Inflammatory macrophage (primary cell): ENCODE measurements at regions not wholly inside any gene's neighbourhood (a gene's known extent, or its start where the extent isn't known, plus 50 kb on each side); places are given as distances from the start of the nearest gene placed in this dataset.
A peak's percentile ranks its signal among the peaks of the same experiment; 100 is the strongest.
"Not testable (repeated sequence)": the region's sequence is repeated elsewhere in the genome, so short reads cannot be mapped to it uniquely, and the experiment has no call there.

Source experiments
- DNase-seq, 2 donors: peaks; one replicate each; pipeline ENCODE4 v3.0.0-alpha.2; 2020 to 2022

- no peak for DNase-seq
Observed at GRCh38 chr4:33422656-33423055, 2702.5 kb downstream of the PCDH7 start.

DNA sequence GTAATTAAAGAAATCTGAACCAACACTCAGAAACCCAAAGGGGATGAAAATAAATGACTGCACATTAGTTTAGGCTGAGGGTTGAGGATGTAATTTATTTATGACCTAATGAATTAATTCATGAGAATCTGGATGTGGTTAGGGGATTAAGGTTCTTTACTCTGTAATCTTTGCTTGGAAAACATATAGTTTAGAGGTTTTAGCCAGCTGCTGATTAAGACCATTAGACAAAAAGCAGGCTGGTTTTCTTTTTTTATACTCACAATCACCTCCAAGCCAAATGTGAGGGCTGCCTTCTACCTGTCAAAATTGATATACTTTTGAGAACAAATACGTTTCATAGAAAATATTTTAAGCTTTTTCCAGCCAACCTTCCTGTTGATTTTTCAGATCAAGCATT lies 2705.8 kb downstream of the PCDH7 start:
- no peak for DNase-seq

DNA sequence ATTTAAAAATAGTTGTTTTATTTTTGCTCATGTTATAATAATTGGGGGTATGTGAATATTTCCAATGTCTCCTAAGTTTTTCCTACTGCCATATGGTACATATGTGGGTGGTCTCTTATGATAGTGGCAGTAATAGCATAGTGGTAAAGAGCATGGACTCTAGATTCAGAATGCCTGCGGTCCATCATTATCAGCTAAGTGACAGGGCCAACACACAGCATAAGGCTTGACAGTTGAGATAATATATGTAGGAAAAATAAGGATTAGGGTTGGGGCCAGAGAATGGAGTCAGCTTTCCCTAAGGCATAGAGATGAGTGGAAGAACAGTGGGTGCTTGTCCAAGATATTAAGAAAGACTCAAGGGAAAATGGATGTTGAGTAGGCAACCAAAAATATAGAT lies 2707.5 kb downstream of the PCDH7 start:
- no peak for DNase-seq

GRCh38 chr4:33429971-33430370 lies 2709.8 kb downstream of the PCDH7 start:
- no peak for DNase-seq

DNA sequence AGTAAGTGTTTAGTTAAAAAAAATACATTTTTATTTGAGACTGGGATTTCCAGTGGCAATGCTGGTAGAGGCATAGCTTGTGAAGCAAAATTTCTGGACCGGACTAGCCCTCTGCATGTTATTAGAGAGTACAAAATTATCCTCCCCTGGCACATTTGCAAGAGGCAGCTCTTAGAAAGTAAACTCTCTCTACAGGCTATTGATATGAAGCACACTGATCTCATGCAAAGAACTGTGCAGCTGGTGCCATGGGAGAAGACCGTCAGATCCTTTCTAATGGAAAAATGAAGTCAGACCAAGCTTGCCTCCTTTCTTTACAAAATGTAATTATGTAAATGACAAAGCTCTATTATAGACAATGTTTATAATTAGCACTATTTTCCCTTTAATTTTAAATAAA lies 2717.2 kb downstream of the PCDH7 start:
- DNase-seq, result no peak

GRCh38 chr4:33446953-33447352 lies 2726.8 kb downstream of the PCDH7 start:
- no peak for DNase-seq

GRCh38 chr4:33448948-33449347 lies 2728.8 kb downstream of the PCDH7 start:
- DNase-seq, result no peak

- DNase-seq, result no peak
Observed at GRCh38 chr4:33453436-33453835, 2733.3 kb downstream of the PCDH7 start.

- DNase-seq, result no peak
Observed at GRCh38 chr4:33453916-33454315, 2733.7 kb downstream of the PCDH7 start.

DNA sequence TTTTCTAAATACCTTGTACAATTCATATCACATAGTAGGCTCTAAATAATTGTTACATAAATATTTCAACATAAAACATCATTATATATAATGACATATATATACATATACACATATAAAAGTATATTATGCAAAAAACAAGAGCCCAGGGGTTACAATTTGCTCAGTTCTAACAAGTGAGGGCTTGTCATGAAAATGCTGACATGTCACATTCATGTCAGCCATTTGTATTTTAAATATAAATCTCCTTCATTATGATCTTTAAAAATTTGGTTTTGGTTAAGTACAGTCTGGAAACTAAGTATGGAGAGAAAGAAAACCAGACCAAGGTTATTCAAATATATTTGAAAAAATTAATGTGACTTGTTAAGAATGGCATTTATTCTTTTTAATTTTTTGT lies 2745.4 kb downstream of the PCDH7 start:
- no peak for DNase-seq

- no peak for DNase-seq
Observed at GRCh38 chr4:33467291-33467690, 2747.1 kb downstream of the PCDH7 start.

DNA sequence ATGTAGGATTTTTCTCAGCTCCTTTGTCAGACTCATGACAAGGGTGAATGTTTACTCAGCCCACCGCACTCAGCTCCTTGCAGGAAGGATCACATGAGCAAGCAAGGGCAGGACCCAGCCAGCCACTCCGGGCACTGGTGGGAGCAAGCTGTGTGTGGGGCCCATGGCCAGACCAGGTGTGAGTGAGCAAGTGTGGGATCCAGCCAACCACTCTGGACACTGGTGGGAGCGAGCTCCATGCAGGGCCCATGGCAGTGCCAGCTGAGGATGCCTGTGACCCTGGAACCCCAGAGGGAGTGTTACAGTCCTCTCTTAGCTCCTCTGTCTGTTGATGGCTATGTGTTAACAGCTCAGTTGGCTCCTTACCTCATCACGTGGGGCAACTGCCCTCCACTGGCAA lies 2750.6 kb downstream of the PCDH7 start:
- DNase-seq, result no peak

DNA sequence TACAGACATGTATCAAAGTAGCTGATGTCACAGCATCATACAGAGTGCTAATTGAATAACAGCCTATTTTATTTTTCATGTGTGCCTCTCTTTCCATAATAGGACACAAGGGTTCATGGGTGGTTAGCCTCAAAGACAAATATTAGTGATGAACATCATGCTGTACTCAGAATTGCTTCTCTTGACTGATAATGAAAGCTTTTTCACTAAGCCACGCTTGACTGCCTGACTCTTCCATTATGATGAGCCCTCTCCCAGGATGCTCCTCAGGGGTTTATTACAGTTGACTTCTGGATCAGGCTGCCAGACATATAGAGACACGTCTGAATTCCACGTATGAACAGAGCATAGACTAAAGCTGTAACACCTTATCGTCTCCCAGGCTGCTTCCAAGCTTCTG lies 2757.5 kb downstream of the PCDH7 start:
- no peak for DNase-seq

DNA sequence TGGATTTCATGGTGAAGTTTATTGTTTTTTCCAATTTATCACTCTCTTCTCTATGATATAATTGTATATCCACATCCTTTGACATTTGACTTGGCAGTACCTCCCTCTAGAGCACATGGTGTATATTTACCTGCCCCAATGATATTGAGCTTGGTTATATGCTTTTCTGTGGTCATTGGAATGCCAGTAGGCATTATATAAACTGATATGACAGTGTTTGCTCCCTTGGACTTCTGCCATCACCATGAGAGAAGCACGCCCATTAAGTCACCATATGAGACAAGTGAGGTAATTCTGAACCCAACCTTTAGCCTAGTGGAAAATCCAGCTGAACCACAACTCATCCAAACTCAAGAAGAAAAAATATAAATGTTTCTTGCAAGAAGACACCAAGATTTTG lies 2761.5 kb downstream of the ARAP2 start:
- no peak for DNase-seq

GRCh38 chr4:33485111-33485510 lies 2759.2 kb downstream of the ARAP2 start:
- DNase-seq, result no peak

- DNase-seq, result no peak
Observed at GRCh38 chr4:33493231-33493630, 2751.1 kb downstream of the ARAP2 start.

DNA sequence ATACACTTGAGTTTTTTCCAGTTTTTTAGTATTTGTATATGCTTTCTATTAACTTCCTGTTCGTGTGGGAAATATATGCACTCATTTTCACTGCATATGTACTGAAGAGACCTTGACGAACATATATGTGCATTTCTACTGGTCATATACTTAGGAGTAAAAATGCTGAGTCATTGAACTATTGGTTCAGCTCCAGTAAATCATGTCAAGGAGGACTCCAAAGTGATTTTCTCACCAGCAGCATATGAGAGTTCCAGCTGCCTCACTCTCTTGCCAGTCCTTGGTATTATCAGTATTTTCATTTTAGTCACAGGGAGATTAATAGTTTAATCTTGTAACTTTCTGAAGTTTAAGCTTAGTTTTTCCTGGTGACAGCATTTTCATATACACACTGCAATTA lies 2750.2 kb downstream of the ARAP2 start:
- DNase-seq, result no peak

DNA sequence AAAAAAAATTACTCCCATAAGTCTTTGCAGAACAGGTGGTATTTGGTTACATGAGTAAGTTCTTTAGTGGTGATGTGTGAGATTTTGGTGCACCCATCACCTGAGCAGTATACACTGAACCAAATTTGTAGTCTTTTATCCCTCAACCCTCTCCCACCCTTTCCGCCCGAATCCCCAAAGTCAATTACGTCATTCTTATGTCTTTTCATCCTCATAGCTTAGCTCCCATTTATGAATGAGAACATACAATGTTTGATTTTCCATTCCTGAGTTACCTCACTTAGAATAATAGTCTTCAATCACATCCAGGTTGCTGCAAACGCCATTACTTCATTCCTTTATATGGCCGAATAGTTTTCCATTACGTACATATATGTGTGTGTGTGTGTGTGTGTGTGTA lies 2742.7 kb downstream of the ARAP2 start:
- DNase-seq, result not testable (repeated sequence)

DNA sequence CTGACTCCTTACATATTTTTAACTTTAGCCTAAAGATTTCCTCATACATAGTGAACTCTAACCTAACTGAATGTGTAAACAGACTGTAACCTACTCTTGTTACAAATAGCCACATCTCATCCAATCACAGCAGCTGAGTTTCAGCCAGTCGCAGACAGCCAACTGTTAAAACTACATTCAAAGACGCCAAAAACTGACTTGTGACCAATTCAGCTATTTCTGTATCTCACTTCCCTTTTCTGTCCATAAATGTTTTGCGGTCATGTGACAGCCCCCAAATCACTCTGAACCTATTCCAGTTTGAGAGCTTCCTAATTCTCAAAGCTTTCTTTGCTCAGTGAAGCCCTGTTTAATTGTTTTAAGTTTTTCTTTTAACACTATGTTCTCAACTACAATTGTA lies 2731.9 kb downstream of the ARAP2 start:
- DNase-seq, result peak in 1 of 2 donors; percentile 1

GRCh38 chr4:33518856-33519255 lies 2725.5 kb downstream of the ARAP2 start:
- DNase-seq, result no peak

GRCh38 chr4:33532821-33533220 lies 2711.5 kb downstream of the ARAP2 start:
- DNase-seq, result no peak

- no peak for DNase-seq
Observed at GRCh38 chr4:33536898-33537297, 2707.4 kb downstream of the ARAP2 start.

DNA sequence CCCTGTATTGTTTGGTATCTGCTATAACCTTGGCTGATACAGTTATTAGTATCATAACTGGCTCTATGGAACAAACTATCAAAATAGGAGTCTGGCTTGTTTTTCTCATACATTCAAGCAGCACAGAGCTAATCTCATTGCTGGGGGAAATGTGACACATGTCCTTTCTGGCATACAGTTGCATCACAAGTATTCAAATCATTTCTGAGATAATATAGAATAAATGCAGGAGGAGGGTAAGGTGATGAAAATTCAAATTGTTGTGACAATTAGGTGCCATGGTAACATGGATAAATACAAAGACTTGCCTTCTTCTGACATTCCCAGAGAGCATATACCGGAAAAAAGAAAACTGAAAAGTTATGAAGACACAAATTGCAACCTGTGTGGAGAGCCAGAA lies 2706.8 kb downstream of the ARAP2 start:
- no peak for DNase-seq

DNA sequence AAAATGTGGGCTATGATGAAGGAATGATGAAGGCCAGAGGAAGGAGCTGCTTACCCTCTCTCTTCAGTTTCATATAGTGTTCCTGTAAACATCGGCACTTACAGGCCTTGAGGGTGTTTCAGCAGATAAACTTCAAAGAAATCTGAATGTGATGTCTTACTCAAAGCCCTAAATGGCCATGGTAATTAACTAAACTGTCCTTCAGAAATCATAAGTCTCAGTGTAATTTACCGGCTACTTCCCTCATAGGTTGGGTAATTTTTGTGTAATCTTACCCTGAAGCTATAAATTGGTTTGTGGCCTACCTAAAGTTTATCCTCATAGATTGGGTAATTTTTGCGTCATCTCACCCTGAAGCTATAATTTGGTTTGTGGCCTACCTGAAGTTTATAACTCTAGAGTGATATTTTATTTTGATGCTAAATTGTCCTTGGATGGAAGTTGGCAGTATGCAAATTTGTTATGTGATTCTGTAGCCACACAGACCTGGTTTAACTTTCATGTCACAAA lies 2700.3 kb downstream of the ARAP2 start:
- DNase-seq, result no peak

DNA sequence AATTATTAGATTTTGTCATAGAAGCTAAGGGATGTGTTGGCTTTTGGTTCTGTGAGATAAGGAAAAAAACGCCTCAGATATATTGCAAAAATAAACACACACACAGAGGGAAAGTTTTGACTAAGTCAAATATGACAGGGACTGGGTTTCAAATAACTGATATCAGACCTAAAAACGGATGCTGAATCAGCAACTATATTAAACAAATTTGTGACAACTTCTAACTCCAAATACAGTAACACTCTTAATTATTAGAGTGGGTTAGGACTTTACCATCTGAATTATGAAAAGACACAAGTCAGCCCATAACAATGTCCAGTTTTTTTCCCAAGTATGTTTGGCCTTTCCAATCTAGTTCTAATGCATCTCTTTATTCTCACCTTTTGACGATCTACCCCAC lies 2693.1 kb downstream of the ARAP2 start:
- DNase-seq, result no peak

DNA sequence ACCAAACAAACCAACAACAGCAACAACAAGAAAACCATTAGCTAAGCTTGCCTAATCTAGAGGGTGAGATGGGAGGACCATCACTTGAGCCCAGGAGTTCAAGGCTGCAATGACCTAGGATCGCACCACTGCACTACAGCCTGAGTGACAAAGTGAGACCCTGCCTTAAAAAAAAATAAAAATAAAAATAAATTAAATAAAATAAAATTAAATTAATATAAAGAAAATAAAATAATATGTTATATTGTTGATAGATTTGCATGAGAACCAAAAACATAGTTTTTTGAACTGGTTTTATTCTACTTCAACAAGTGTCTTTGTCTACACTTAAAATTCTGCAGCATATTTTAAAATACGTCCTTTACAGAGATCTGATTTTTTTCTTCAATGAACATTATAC lies 2683.1 kb downstream of the ARAP2 start:
- DNase-seq, result no peak
